ENCODE measurements at regions not wholly inside any gene's neighbourhood (a gene's known extent, or its start where the extent isn't known, plus 50 kb on each side); places are given as distances from the start of the nearest gene placed in this dataset.
A peak's percentile ranks its signal among the peaks of the same experiment; 100 is the strongest.

- no peak overlapping the region for H3K4me3 ChIP-seq (ENCODE audit: low read length in 3 of 3)
- no peak for FAIRE-seq
These were observed 77.5 kb upstream of the PRR23C start for GRCh38 chr3:139122221-139122581.

GRCh38 chr3:139122612-139123011 is 77.9 kb upstream of the PRR23C start:
- Histone ChIP-seq H3K9ac (ENCODE audit: low read length in 3 of 3) (no peak overlapping the region), H3K27ac (ENCODE audit: low read depth in 2 of 2, low read length in 2 of 2) (no peak overlapping the region), H3K36me3 (ENCODE audit: control insufficient read depth in 2 of 3, insufficient read depth in 3 of 3, low read length in 3 of 3) (no peaks in the 10 kb centered on the region), H3K27me3 (ENCODE audit: control insufficient read depth, insufficient read depth, low read length) (no peaks in the 10 kb centered on the region), H3K4me3 (ENCODE audit: low read length in 3 of 3) (no peak overlapping the region), H3K4me1 (ENCODE audit: control insufficient read depth in 2 of 3, insufficient read depth in 2 of 3, low read depth in 1 of 3, low read length in 3 of 3) (peaks cover 0 to 3% (median 0%) of the 10 kb centered on the region in 3 donors), H3K9me3 (ENCODE audit: control insufficient read depth in 2 of 3, insufficient read depth in 1 of 3, low read length in 3 of 3) (no peaks in the 10 kb centered on the region)
- intact Hi-C loops (cut with DNase I) = no loop called here
- no peak for TF ChIP-seq CTCF (IDR thresholded peaks at IDR 0.05; ENCODE audit: borderline replicate concordance, extremely low read depth, insufficient read depth)
- peak in 2 of 5 donors; percentile 1 to 6 for DNase-seq
- no peak for FAIRE-seq

More at GRCh38 chr3:139122221-139122581, 77.5 kb upstream of the PRR23C start:
- Histone ChIP-seq H3K9me3 (ENCODE audit: control insufficient read depth in 2 of 3, insufficient read depth in 1 of 3, low read length in 3 of 3) (no peaks in the 10 kb centered on the region), H3K4me1 (ENCODE audit: control insufficient read depth in 2 of 3, insufficient read depth in 2 of 3, low read depth in 1 of 3, low read length in 3 of 3) (peaks cover 0 to 3% (median 0%) of the 10 kb centered on the region in 3 donors), H3K36me3 (ENCODE audit: control insufficient read depth in 2 of 3, insufficient read depth in 3 of 3, low read length in 3 of 3) (no peaks in the 10 kb centered on the region), H3K9ac (ENCODE audit: low read length in 3 of 3) (no peak overlapping the region), H3K27me3 (ENCODE audit: control insufficient read depth, insufficient read depth, low read length) (no peaks in the 10 kb centered on the region), H3K27ac (ENCODE audit: low read depth in 2 of 2, low read length in 2 of 2) (no peak overlapping the region)
- DNase-seq = peak in 3 of 5 donors; percentile 19 to 47 (median 33)
- TF ChIP-seq CTCF (IDR thresholded peaks at IDR 0.05; ENCODE audit: borderline replicate concordance, extremely low read depth, insufficient read depth) = no peak
- intact Hi-C loops (cut with DNase I) = no loop called here

GRCh38 chr3:139123377-139124095 is 78.8 kb upstream of the PRR23C start:
- FAIRE-seq = no peak
- no peaks in the 10 kb centered on the region for H3K36me3 ChIP-seq (ENCODE audit: control insufficient read depth in 2 of 3, insufficient read depth in 3 of 3, low read length in 3 of 3)
- intact Hi-C loops (cut with DNase I) = no loop called here
- no peaks in the 10 kb centered on the region for H3K9me3 ChIP-seq (ENCODE audit: control insufficient read depth in 2 of 3, insufficient read depth in 1 of 3, low read length in 3 of 3)
- H3K27ac ChIP-seq (ENCODE audit: low read depth in 2 of 2, low read length in 2 of 2) = no peak overlapping the region
- DNase-seq = peak in 2 of 5 donors; percentile 1 to 13
- H3K4me1 ChIP-seq (ENCODE audit: control insufficient read depth in 2 of 3, insufficient read depth in 2 of 3, low read depth in 1 of 3, low read length in 3 of 3) = peaks cover 0 to 3% (median 0%) of the 10 kb centered on the region in 3 donors
- TF ChIP-seq CTCF (IDR thresholded peaks at IDR 0.05; ENCODE audit: borderline replicate concordance, extremely low read depth, insufficient read depth) = no peak
- no peak overlapping the region for H3K9ac ChIP-seq (ENCODE audit: low read length in 3 of 3)
- H3K4me3 ChIP-seq (ENCODE audit: low read length in 3 of 3) = no peak overlapping the region
- no peaks in the 10 kb centered on the region for H3K27me3 ChIP-seq (ENCODE audit: control insufficient read depth, insufficient read depth, low read length)

All from kidney (tissue), 13 donors.